Peyer's patch (tissue), 4 donors: ENCODE measurements at regions not wholly inside any gene's neighbourhood (a gene's known extent, or its start where the extent isn't known, plus 50 kb on each side); places are given as distances from the start of the nearest gene placed in this dataset.
"Not testable (repeated sequence)": the region's sequence is repeated elsewhere in the genome, so short reads cannot be mapped to it uniquely, and the experiment has no call there.

ENCODE experiments used
- DNase-seq, 3 donors: peaks; one replicate each; pipeline ENCODE4 v3.0.0-alpha.2; 2017 to 2019
- H3K27ac ChIP-seq, 4 donors: fragments of 200-600 bp; sonication (generic); one replicate each; pipeline ENCODE4 v1.5.1; 2016 to 2019
- H3K27me3 ChIP-seq, 2 donors: fragments of 200-600 bp; sonication (generic); one replicate each; pipeline ENCODE4 v1.5.1; 2019
- H3K36me3 ChIP-seq, 3 donors: fragments of 200-600 bp; sonication (generic); one replicate each; pipeline ENCODE4 v1.5.1; 2016 to 2019
- H3K4me1 ChIP-seq, 4 donors: fragments of 200-600 bp; sonication (generic); one replicate each; pipeline ENCODE4 v1.5.1; 2016 to 2019
- H3K4me3 ChIP-seq, 4 donors: fragments of 200-600 bp; sonication (generic); 1 replicate in 3 of 4; 2 replicates in 1 of 4; pipeline ENCODE4 v1.5.1; 2016 to 2019; ENCODE audit warnings: mild to moderate bottlenecking in 1 of 4
- H3K9me3 ChIP-seq, 4 donors: fragments of 200-600 bp; sonication (generic); one replicate each; pipeline ENCODE4 v1.5.1; 2016 to 2019; ENCODE audit warnings: mild to moderate bottlenecking in 1 of 4
- CTCF ChIP-seq, 6 experiments: fragments of 450-650 bp in 4 of 6; fragments of 200-600 bp in 2 of 6; sonication (generic) in 1 of 6; IDR thresholded peaks; one replicate each; pipeline ENCODE4 v1.5.1; 2017 to 2019; ENCODE audit warnings: antibody characterized with exemption in 6 of 6, mild to moderate bottlenecking in 3 of 6, moderate library complexity in 1 of 6
- POLR2A ChIP-seq, 2 donors: fragments of 450-650 bp; IDR thresholded peaks; one replicate each; pipeline ENCODE4 v1.5.1; 2017; ENCODE audit warnings: antibody characterized with exemption in 2 of 2, mild to moderate bottlenecking in 2 of 2, moderate library complexity in 2 of 2

GRCh38 chr1:101366513-101367215 lies 129.8 kb downstream of the S1PR1 start:
- no peaks in the 10 kb centered on the region for H3K9me3 ChIP-seq
- H3K4me1 ChIP-seq, result no peaks in the 10 kb centered on the region
- H3K4me3 ChIP-seq, result no peak overlapping the region
- H3K27me3 ChIP-seq, result no peaks in the 10 kb centered on the region
- no peak for DNase-seq
- no peaks in the 10 kb centered on the region for H3K36me3 ChIP-seq
- TF ChIP-seq POLR2A (IDR thresholded peaks at IDR 0.05) (no peak), CTCF (IDR thresholded peaks at IDR 0.05) (no peak)
- no peak overlapping the region for H3K27ac ChIP-seq

- H3K27ac ChIP-seq, result no peak overlapping the region
- TF ChIP-seq CTCF (IDR thresholded peaks at IDR 0.05) (no peak), POLR2A (IDR thresholded peaks at IDR 0.05) (no peak)
Measured at GRCh38 chr1:101367630-101368029, 130.8 kb downstream of the S1PR1 start.

GRCh38 chr1:101370488-101370887 lies 133.7 kb downstream of the S1PR1 start:
- H3K4me3 ChIP-seq, result no peak overlapping the region
- DNase-seq, result no peak
- no peaks in the 10 kb centered on the region for H3K36me3 ChIP-seq
- no peaks in the 10 kb centered on the region for H3K4me1 ChIP-seq
- H3K27me3 ChIP-seq, result no peaks in the 10 kb centered on the region
- H3K9me3 ChIP-seq, result no peaks in the 10 kb centered on the region
- no peak overlapping the region for H3K27ac ChIP-seq
- TF ChIP-seq POLR2A (IDR thresholded peaks at IDR 0.05), result no peak
- TF ChIP-seq CTCF (IDR thresholded peaks at IDR 0.05), result no peak

More at GRCh38 chr1:101367630-101368029, 130.8 kb downstream of the S1PR1 start:
- no peaks in the 10 kb centered on the region for H3K27me3 ChIP-seq
- DNase-seq, result no peak
- no peaks in the 10 kb centered on the region for H3K9me3 ChIP-seq
- H3K4me1 ChIP-seq, result no peaks in the 10 kb centered on the region
- H3K4me3 ChIP-seq, result no peak overlapping the region
- no peaks in the 10 kb centered on the region for H3K36me3 ChIP-seq

GRCh38 chr1:101371259-101371658 lies 134.4 kb downstream of the S1PR1 start:
- TF ChIP-seq CTCF (IDR thresholded peaks at IDR 0.05) (no peak), POLR2A (IDR thresholded peaks at IDR 0.05) (no peak)
- no peaks in the 10 kb centered on the region for H3K4me1 ChIP-seq
- no peaks in the 10 kb centered on the region for H3K9me3 ChIP-seq
- no peak overlapping the region for H3K27ac ChIP-seq
- H3K27me3 ChIP-seq, result no peaks in the 10 kb centered on the region
- DNase-seq, result no peak
- H3K4me3 ChIP-seq, result no peak overlapping the region
- H3K36me3 ChIP-seq, result no peaks in the 10 kb centered on the region

GRCh38 chr1:101373570-101373969 lies 136.8 kb downstream of the S1PR1 start:
- Histone ChIP-seq H3K36me3 (no peaks in the 10 kb centered on the region), H3K27ac (no peak overlapping the region)
- DNase-seq, result no peak

GRCh38 chr1:101375448-101375847 lies 138.6 kb downstream of the S1PR1 start:
- not testable (repeated sequence) for H3K4me3 ChIP-seq, H3K27ac ChIP-seq, H3K36me3 ChIP-seq, H3K27me3 ChIP-seq, H3K9me3 ChIP-seq, H3K4me1 ChIP-seq, DNase-seq

More at GRCh38 chr1:101373570-101373969, 136.8 kb downstream of the S1PR1 start:
- Histone ChIP-seq H3K9me3 (no peaks in the 10 kb centered on the region), H3K4me1 (no peaks in the 10 kb centered on the region), H3K27me3 (no peaks in the 10 kb centered on the region), H3K4me3 (no peak overlapping the region)
- TF ChIP-seq CTCF (IDR thresholded peaks at IDR 0.05) (no peak), POLR2A (IDR thresholded peaks at IDR 0.05) (no peak)
